HG03432 (cell line): ENCODE measurements at regions not wholly inside any gene's neighbourhood (a gene's known extent, or its start where the extent isn't known, plus 50 kb on each side); places are given as distances from the start of the nearest gene placed in this dataset.
"Not testable (repeated sequence)": the region's sequence is repeated elsewhere in the genome, so short reads cannot be mapped to it uniquely, and the experiment has no call there.

ENCODE experiments used
- ATAC-seq: cut with Tn5 transposase; IDR thresholded peaks from one replicate; pipeline ENCODE4 v1.9.1; 2021; ENCODE audit warnings: mild to moderate bottlenecking, moderate library complexity; ENCODE audit not compliant: unreplicated experiment

GRCh38 chr2:8141079-8141707 is 540.7 kb upstream of the ID2 start:
- ATAC-seq: no peak

GRCh38 chr2:8141780-8142179 is 540.1 kb upstream of the ID2 start:
- ATAC-seq: no peak

GRCh38 chr2:8142461-8142860 is 539.4 kb upstream of the ID2 start:
- ATAC-seq: no peak

GRCh38 chr2:8144131-8144631 is 537.7 kb upstream of the ID2 start:
- ATAC-seq: no peak

- ATAC-seq: no peak
Observed at GRCh38 chr2:8144785-8145184, 537.1 kb upstream of the ID2 start.

GRCh38 chr2:8145375-8145774 is 536.5 kb upstream of the ID2 start:
- not testable (repeated sequence) for ATAC-seq

- no peak for ATAC-seq
Observed at GRCh38 chr2:8146132-8147005, 535.5 kb upstream of the ID2 start.

- no peak for ATAC-seq
Observed at GRCh38 chr2:8148260-8149006, 533.4 kb upstream of the ID2 start.

- ATAC-seq: no peak
Observed at GRCh38 chr2:8149007-8149405, 532.9 kb upstream of the ID2 start.

- no peak for ATAC-seq
Observed at GRCh38 chr2:8149985-8150539, 531.8 kb upstream of the ID2 start.

GRCh38 chr2:8151888-8152287 is 530.0 kb upstream of the ID2 start:
- ATAC-seq: no peak

GRCh38 chr2:8152392-8153257 is 529.2 kb upstream of the ID2 start:
- peak; percentile 100 for ATAC-seq

GRCh38 chr2:8153258-8153718 is 528.6 kb upstream of the ID2 start:
- ATAC-seq: peak; percentile 20

- no peak for ATAC-seq
Observed at GRCh38 chr2:8154270-8154669, 527.6 kb upstream of the ID2 start.

GRCh38 chr2:8154936-8155335 is 526.9 kb upstream of the ID2 start:
- ATAC-seq: no peak

GRCh38 chr2:8157621-8158430 is 524.0 kb upstream of the ID2 start:
- no peak for ATAC-seq

- no peak for ATAC-seq
Observed at GRCh38 chr2:8158711-8159110, 523.1 kb upstream of the ID2 start.

- ATAC-seq: no peak
Observed at GRCh38 chr2:8159211-8159965, 522.5 kb upstream of the ID2 start.
